Lower leg skin (tissue), 3 donors: ENCODE measurements at regions not wholly inside any gene's neighbourhood (a gene's known extent, or its start where the extent isn't known, plus 50 kb on each side); places are given as distances from the start of the nearest gene placed in this dataset.

Experiments
- DNase-seq, 2 donors: peaks; one replicate each; pipeline ENCODE4 v3.0.0-alpha.2; 2019; ENCODE audit warnings: low spot score in 2 of 2
- H3K4me3 ChIP-seq: fragments of 200-600 bp; sonication (generic); 2 replicates; pipeline ENCODE4 v1.5.1; 2017; ENCODE audit warnings: mild to moderate bottlenecking, low read depth; ENCODE audit not compliant: poor library complexity, severe bottlenecking
- POLR2A ChIP-seq, 2 donors: fragments of 450-650 bp; IDR thresholded peaks; one replicate each; pipeline ENCODE4 v1.6.1; 2016 to 2017; ENCODE audit warnings: antibody characterized with exemption in 2 of 2, mild to moderate bottlenecking in 1 of 2, moderate library complexity in 1 of 2
- WGBS, 2 donors: methylation state at CpG; one replicate each; pipeline ENCODE4 v1.1.5; 2018; 5-methylcytosine and 5-hydroxymethylcytosine counted together
- intact Hi-C: fragments of 100-400 bp; cut with DNase I; formaldehyde crosslinking; loops from one replicate; pipeline ENCODE4 v1.15.0; 2023; ENCODE audit warnings: low total_unique reads

GRCh38 chr4:71625005-71625404 lies 158.9 kb downstream of the GC start:
- no peak for DNase-seq
- intact Hi-C loops, result no loop called here
- 73 to 79% methylated on average over 4 of the region's 4 CpGs for WGBS, 2 donors
- no peak overlapping the region for H3K4me3 ChIP-seq
- TF ChIP-seq POLR2A (IDR thresholded peaks at IDR 0.05), result no peak
